Astrocyte of the spinal cord (primary cell): ENCODE measurements at regions not wholly inside any gene's neighbourhood (a gene's known extent, or its start where the extent isn't known, plus 50 kb on each side); places are given as distances from the start of the nearest gene placed in this dataset.

Source experiments
- DNase-seq: peaks from one replicate; pipeline ENCODE4 v3.0.0; 2011; ENCODE audit warnings: low read depth, low spot score
- H3K4me3 ChIP-seq: 2 replicates; pipeline ENCODE4 v1.5.1; 2011; ENCODE audit warnings: low read depth, mild to moderate bottlenecking, low read length, moderate library complexity
- in situ Hi-C: cut with HindIII; loops from 2 replicates; pipeline ENCODE4 v1.10.0; 2017; ENCODE audit warnings: low sequenced_read_pairs
- TF ChIP-seq, protein P1 (sequence below): IDR thresholded peaks from 2 replicates; pipeline ENCODE4 v1.5.1; 2012; ENCODE audit warnings: low read depth, mild to moderate bottlenecking, low read length, inconsistent platforms

GRCh38 chr7:49297958-49298357 lies 373.6 kb downstream of the CDC14C start:
- no peak for DNase-seq
- in situ Hi-C loops: no loop called here
- H3K4me3 ChIP-seq: no peak overlapping the region
- TF ChIP-seq, protein P1, sequence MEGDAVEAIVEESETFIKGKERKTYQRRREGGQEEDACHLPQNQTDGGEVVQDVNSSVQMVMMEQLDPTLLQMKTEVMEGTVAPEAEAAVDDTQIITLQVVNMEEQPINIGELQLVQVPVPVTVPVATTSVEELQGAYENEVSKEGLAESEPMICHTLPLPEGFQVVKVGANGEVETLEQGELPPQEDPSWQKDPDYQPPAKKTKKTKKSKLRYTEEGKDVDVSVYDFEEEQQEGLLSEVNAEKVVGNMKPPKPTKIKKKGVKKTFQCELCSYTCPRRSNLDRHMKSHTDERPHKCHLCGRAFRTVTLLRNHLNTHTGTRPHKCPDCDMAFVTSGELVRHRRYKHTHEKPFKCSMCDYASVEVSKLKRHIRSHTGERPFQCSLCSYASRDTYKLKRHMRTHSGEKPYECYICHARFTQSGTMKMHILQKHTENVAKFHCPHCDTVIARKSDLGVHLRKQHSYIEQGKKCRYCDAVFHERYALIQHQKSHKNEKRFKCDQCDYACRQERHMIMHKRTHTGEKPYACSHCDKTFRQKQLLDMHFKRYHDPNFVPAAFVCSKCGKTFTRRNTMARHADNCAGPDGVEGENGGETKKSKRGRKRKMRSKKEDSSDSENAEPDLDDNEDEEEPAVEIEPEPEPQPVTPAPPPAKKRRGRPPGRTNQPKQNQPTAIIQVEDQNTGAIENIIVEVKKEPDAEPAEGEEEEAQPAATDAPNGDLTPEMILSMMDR: no peak

- TF ChIP-seq, protein P1: no peak
- H3K4me3 ChIP-seq: no peak overlapping the region
- in situ Hi-C loops: no loop called here
- no peak for DNase-seq
These were observed 384.4 kb downstream of the CDC14C start for GRCh38 chr7:49308787-49309186.

GRCh38 chr7:49320083-49320482 lies 395.7 kb downstream of the CDC14C start:
- in situ Hi-C loops: no loop called here
- DNase-seq: no peak
- H3K4me3 ChIP-seq: no peak overlapping the region
- TF ChIP-seq, protein P1: no peak

DNA sequence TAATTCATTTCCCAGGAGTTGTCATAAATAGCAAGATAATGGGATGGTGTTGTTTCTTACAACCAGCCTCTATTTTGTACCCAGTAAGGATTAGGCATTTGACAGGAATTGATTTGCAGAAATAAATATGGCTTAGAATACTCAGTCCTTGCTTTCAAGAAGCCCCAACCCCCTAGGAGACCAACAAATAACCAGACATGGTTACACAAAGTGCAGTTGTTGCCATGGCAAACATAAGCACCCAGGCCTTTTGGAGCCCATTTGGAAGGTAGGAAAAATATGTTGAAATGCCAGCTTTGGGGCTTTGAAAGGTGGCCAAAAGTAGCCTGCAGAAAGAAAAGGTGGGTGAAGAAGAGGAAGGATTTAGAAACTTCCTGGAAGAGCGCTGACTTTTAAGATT lies 397.5 kb downstream of the CDC14C start:
- TF ChIP-seq, protein P1: no peak
- DNase-seq: no peak
- in situ Hi-C loops: no loop called here
- H3K4me3 ChIP-seq: no peak overlapping the region

DNA sequence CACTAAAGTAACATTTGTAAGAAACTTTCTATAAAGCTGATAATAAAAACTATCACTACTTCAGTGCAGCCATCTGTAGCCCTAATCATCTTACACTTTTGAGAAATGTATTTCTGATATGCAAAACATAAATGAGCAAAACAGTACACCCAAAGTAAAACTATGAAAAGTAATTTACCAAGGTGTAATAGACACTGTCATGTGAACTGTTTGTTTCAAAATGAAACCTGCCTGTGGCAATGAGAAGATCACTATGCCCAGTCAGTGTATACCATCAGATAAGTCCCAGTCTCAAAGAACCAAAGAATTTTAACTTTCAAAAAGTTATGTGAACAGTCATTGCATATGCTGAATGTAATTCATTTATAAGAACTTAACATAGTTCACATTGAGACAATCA lies 398.1 kb downstream of the CDC14C start:
- no peak overlapping the region for H3K4me3 ChIP-seq
- in situ Hi-C loops: no loop called here
- TF ChIP-seq, protein P1: no peak
- no peak for DNase-seq

DNA sequence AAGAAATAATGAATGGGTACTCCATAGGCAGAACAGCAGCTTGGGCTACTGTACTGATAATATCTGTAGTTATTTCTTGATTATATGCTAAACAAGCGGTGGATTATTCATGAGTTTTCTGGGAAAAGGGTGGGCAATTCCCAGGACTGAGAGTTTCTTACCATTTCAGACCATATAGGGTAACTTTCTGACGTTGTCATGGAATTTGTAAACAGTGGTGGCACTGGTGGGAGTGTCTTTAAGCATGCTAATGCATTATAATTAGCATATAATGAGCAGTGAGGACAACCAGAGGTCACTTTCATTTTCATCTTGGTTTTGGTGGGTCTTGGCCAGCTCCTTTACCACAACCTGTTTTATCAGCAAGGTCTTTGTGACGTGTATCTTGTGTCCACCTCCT lies 399.7 kb downstream of the CDC14C start:
- in situ Hi-C loops: no loop called here
- TF ChIP-seq, protein P1: no peak
- DNase-seq: no peak
- H3K4me3 ChIP-seq: no peak overlapping the region

GRCh38 chr7:49324707-49325106 lies 400.4 kb downstream of the CDC14C start:
- no peak overlapping the region for H3K4me3 ChIP-seq
- TF ChIP-seq, protein P1: no peak
- no peak for DNase-seq
- in situ Hi-C loops: no loop called here
